SK-N-SH (cell line): ENCODE measurements at regions not wholly inside any gene's neighbourhood (a gene's known extent, or its start where the extent isn't known, plus 50 kb on each side); places are given as distances from the start of the nearest gene placed in this dataset.

Source experiments
- CTCF ChIA-PET: fragments of 300-600, 350-600 bp; formaldehyde crosslinking; extraction: SDS; loops from one replicate; lab custom pipeline; 2021; lab: Yijun Ruan, JAX
- POLR2A ChIA-PET: fragments of 350-600 bp; sonication (Branson Sonifier 250); formaldehyde crosslinking; extraction: SDS; loops from one replicate; lab custom pipeline; 2020; ENCODE audit warnings: antibody characterized with exemption, inconsistent platforms; lab: Yijun Ruan, JAX
- DNase-seq: peaks from one replicate; pipeline ENCODE4 v3.0.0; 2012
- H2AFZ ChIP-seq: fragments of 200-600 bp; sonication (generic); 2 replicates; pipeline ENCODE4 v1.8.1; 2016; ENCODE audit warnings: antibody characterized with exemption, mild to moderate bottlenecking, low read depth
- H3F3A ChIP-seq: fragments of 200-600 bp; sonication (generic); replicated peaks from 2 replicates; pipeline ENCODE3; 2016; ENCODE audit warnings: antibody characterized with exemption, mild to moderate bottlenecking; ENCODE audit not compliant: insufficient read depth
- H3K27ac ChIP-seq, 2 experiments: fragments of 200-500 bp in 1 of 2; fragments of 200-600 bp in 1 of 2; sonication (Bioruptor generic) in 1 of 2; sonication (generic), shearing (Covaris generic) in 1 of 2; 2 replicates each; pipeline versions ENCODE4 v1.5.1 to v1.6.1; 2014 to 2016; ENCODE audit warnings: low read depth in 2 of 2, inconsistent platforms in 1 of 2, low read length in 1 of 2, mild to moderate bottlenecking in 1 of 2, mixed read lengths in 1 of 2
- H3K27me3 ChIP-seq: fragments of 200-600 bp; sonication (generic), shearing (Covaris generic); 2 replicates; pipeline ENCODE4 v1.6.1; 2016; ENCODE audit warnings: mixed run types; ENCODE audit not compliant: insufficient read depth
- H3K36me3 ChIP-seq, 2 experiments: fragments of 200-500 bp in 1 of 2; fragments of 200-600 bp in 1 of 2; sonication (Bioruptor generic) in 1 of 2; sonication (generic) in 1 of 2; replicated peaks in 1 of 2; 2 replicates each; pipeline versions ENCODE3 to v1.5.1; 2014 to 2016; ENCODE audit warnings: low read length in 1 of 2, mild to moderate bottlenecking in 1 of 2; ENCODE audit not compliant: insufficient read depth in 2 of 2, control insufficient read depth in 1 of 2
- H3K4me1 ChIP-seq, 2 experiments: fragments of 200-500 bp in 1 of 2; fragments of 200-600 bp in 1 of 2; sonication (Bioruptor generic) in 1 of 2; sonication (generic), shearing (Covaris generic) in 1 of 2; 2 replicates each; pipeline versions ENCODE4 v1.5.1 to v1.6.1; 2014 to 2016; ENCODE audit warnings: low read depth in 1 of 2, low read length in 1 of 2, mixed run types in 1 of 2; ENCODE audit not compliant: insufficient read depth in 2 of 2, control insufficient read depth in 1 of 2
- H3K4me2 ChIP-seq: fragments of 200-600 bp; sonication (generic), shearing (Covaris generic); 2 replicates; pipeline ENCODE4 v1.6.1; 2017; ENCODE audit warnings: mixed run types
- H3K4me3 ChIP-seq, 2 experiments: fragments of 200-500 bp in 1 of 2; fragments of 200-600 bp in 1 of 2; sonication (Bioruptor generic) in 1 of 2; sonication (generic), shearing (Covaris generic) in 1 of 2; 2 replicates each; pipeline versions ENCODE4 v1.5.1 to v1.8.1; 2014 to 2016; ENCODE audit warnings: low read depth in 2 of 2, inconsistent platforms in 1 of 2, low read length in 1 of 2, mild to moderate bottlenecking in 1 of 2, mixed read lengths in 1 of 2, moderate library complexity in 1 of 2
- H3K79me2 ChIP-seq: fragments of 200-600 bp; sonication (generic); 2 replicates; pipeline ENCODE4 v1.8.1; 2017; ENCODE audit warnings: mild to moderate bottlenecking; ENCODE audit not compliant: insufficient read depth
- H3K9ac ChIP-seq: fragments of 200-600 bp; sonication (generic); 2 replicates; pipeline ENCODE4 v1.6.1; 2017; ENCODE audit warnings: mixed run types
- H3K9me2 ChIP-seq: fragments of 200-600 bp; sonication (generic); 2 replicates; pipeline ENCODE4 v1.6.1; 2017; ENCODE audit warnings: mixed run types
- H3K9me3 ChIP-seq: fragments of 200-600 bp; sonication (generic); 2 replicates; pipeline ENCODE4 v1.6.1; 2017; ENCODE audit warnings: mixed run types, mild to moderate bottlenecking, moderate library complexity
- H4K20me1 ChIP-seq: fragments of 200-600 bp; sonication (generic); 2 replicates; pipeline ENCODE4 v1.6.1; 2017; ENCODE audit warnings: mild to moderate bottlenecking, mixed run types; ENCODE audit not compliant: insufficient read depth
- CHD2 ChIP-seq: fragments of 150-350 bp; IDR thresholded peaks from 2 replicates; pipeline ENCODE4 v1.6.1; 2018; ENCODE audit warnings: low read length; ENCODE audit not compliant: partially characterized antibody
- FOXJ3 ChIP-seq: sonication (generic); formaldehyde crosslinking; IDR thresholded peaks from 2 replicates; pipeline ENCODE4 v1.5.1; 2020; ENCODE audit warnings: mild to moderate bottlenecking, missing genetic modification reagents
- FOXM1 ChIP-seq: IDR thresholded peaks from 2 replicates; pipeline ENCODE4 v1.4.0; 2012; ENCODE audit warnings: low read depth, mild to moderate bottlenecking
- GABPA ChIP-seq: IDR thresholded peaks from 2 replicates; pipeline ENCODE4 v1.4.0; 2012; ENCODE audit warnings: low read depth, mild to moderate bottlenecking
- MEF2A ChIP-seq: IDR thresholded peaks from 2 replicates; pipeline ENCODE4 v1.4.0; 2012; ENCODE audit warnings: low read depth, borderline replicate concordance
- MXI1 ChIP-seq: IDR thresholded peaks from 2 replicates; pipeline ENCODE4 v1.6.1; 2012; ENCODE audit warnings: mild to moderate bottlenecking, low read depth, low read length, improper control_type of control experiment
- NFIC ChIP-seq: IDR thresholded peaks from 2 replicates; pipeline ENCODE4 v1.4.0; 2012; ENCODE audit warnings: borderline replicate concordance
- POLR2AphosphoS5 ChIP-seq: IDR thresholded peaks from 2 replicates; pipeline ENCODE4 v1.6.1; 2012; ENCODE audit warnings: low read depth, low read length
- RFX5 ChIP-seq: IDR thresholded peaks from 2 replicates; pipeline ENCODE4 v1.6.1; 2012; ENCODE audit warnings: mild to moderate bottlenecking, improper control_type of control experiment, low read length
- RXRA ChIP-seq: IDR thresholded peaks from 2 replicates; pipeline ENCODE4 v1.4.0; 2012; ENCODE audit warnings: low read depth, mild to moderate bottlenecking, borderline replicate concordance
- TAF1 ChIP-seq: IDR thresholded peaks from 2 replicates; pipeline ENCODE4 v1.6.1; 2012; ENCODE audit warnings: low read depth, mild to moderate bottlenecking, low read length, moderate library complexity, borderline replicate concordance
- TEAD4 ChIP-seq: IDR thresholded peaks from 2 replicates; pipeline ENCODE4 v1.4.0; 2012; ENCODE audit warnings: mild to moderate bottlenecking, borderline replicate concordance; ENCODE audit not compliant: insufficient read depth
- WGBS: methylation state at CpG from one replicate; pipeline ENCODE4 v1.1.6; 2017; ENCODE audit warnings: low lambda C conversion rate; 5-methylcytosine and 5-hydroxymethylcytosine counted together
- TF ChIP-seq, protein P1 (sequence below): IDR thresholded peaks from 2 replicates; pipeline ENCODE4 v1.6.1; 2012; ENCODE audit warnings: mild to moderate bottlenecking, low read depth, low read length, moderate library complexity
- TF ChIP-seq, protein P2 (sequence below): IDR thresholded peaks from 2 replicates; pipeline ENCODE4 v1.4.0; 2012; ENCODE audit warnings: low read depth, borderline replicate concordance
- TF ChIP-seq, protein P3 (sequence below): IDR thresholded peaks from 2 replicates; pipeline ENCODE4; 2012
- TF ChIP-seq, protein P4 (sequence below): fragments of 200-600 bp; sonication (generic); IDR thresholded peaks from 2 replicates; pipeline ENCODE4 v1.6.1; 2017; ENCODE audit warnings: antibody characterized with exemption, mild to moderate bottlenecking, moderate library complexity

DNA sequence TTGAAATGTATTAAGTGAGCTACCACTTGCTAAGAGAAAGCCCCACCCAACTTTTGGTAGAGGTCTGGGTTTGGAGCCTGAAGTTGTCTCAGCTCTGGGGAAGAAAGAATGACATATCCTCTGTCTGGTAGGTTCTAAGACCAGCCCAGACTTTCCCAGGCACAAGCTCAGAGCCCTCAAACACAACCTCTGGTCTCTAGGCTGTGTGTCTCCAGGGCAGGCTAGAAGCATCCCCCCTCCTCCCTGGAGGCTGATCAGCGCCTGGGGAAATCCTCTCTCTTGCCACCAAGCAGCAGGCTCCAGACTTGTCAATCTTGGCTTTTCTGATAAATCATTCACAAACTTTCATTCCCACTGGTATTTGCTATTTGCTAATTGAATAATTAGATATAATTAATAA lies 226.5 kb upstream of the CST7 start (continued):
- TF ChIP-seq TAF1 (no peak), CHD2 (no peak), MEF2A (no peak), TEAD4 (no peak)
- TF ChIP-seq, protein P1, sequence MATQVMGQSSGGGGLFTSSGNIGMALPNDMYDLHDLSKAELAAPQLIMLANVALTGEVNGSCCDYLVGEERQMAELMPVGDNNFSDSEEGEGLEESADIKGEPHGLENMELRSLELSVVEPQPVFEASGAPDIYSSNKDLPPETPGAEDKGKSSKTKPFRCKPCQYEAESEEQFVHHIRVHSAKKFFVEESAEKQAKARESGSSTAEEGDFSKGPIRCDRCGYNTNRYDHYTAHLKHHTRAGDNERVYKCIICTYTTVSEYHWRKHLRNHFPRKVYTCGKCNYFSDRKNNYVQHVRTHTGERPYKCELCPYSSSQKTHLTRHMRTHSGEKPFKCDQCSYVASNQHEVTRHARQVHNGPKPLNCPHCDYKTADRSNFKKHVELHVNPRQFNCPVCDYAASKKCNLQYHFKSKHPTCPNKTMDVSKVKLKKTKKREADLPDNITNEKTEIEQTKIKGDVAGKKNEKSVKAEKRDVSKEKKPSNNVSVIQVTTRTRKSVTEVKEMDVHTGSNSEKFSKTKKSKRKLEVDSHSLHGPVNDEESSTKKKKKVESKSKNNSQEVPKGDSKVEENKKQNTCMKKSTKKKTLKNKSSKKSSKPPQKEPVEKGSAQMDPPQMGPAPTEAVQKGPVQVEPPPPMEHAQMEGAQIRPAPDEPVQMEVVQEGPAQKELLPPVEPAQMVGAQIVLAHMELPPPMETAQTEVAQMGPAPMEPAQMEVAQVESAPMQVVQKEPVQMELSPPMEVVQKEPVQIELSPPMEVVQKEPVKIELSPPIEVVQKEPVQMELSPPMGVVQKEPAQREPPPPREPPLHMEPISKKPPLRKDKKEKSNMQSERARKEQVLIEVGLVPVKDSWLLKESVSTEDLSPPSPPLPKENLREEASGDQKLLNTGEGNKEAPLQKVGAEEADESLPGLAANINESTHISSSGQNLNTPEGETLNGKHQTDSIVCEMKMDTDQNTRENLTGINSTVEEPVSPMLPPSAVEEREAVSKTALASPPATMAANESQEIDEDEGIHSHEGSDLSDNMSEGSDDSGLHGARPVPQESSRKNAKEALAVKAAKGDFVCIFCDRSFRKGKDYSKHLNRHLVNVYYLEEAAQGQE = no peak

DNA sequence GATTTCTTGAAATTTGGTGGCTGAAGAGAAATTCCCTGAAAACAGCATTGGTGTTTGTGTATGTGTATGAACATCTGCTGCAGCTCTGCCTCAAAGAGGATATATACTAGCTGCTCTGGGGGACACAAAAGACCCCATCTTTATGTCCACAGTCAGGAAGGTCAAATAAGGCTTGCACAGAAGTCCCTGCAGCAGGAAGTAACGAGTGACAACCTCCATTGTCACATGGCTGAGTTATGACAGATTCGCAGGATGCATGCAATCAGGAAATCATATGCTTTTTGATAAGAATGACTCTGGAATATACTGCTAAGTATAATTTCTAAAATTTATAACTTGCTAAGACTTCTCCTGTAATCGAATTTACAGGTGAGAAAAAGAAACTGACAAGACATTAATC lies 225.9 kb upstream of the CST7 start:
- ChIA-PET CTCF (no interaction called here), POLR2A (no interaction called here)
- no peaks in the 10 kb centered on the region; a peak in 1 of 4 replicates for H3K4me1 ChIP-seq
- H3K79me2 ChIP-seq = no peaks in the 10 kb centered on the region
- no peaks in the 10 kb centered on the region for H4K20me1 ChIP-seq
- no peaks in the 10 kb centered on the region for H3K9me3 ChIP-seq
- no peak for DNase-seq
- no peaks in the 10 kb centered on the region for H3K9me2 ChIP-seq
- no peaks in the 10 kb centered on the region for H3K36me3 ChIP-seq
- H3F3A ChIP-seq = no peaks in the 10 kb centered on the region
- H3K4me2 ChIP-seq = no peak overlapping the region
- 20% methylated on average over 3 of the region's 3 CpGs for WGBS
- no peak overlapping the region for H2AFZ ChIP-seq
- TF ChIP-seq, protein P2, sequence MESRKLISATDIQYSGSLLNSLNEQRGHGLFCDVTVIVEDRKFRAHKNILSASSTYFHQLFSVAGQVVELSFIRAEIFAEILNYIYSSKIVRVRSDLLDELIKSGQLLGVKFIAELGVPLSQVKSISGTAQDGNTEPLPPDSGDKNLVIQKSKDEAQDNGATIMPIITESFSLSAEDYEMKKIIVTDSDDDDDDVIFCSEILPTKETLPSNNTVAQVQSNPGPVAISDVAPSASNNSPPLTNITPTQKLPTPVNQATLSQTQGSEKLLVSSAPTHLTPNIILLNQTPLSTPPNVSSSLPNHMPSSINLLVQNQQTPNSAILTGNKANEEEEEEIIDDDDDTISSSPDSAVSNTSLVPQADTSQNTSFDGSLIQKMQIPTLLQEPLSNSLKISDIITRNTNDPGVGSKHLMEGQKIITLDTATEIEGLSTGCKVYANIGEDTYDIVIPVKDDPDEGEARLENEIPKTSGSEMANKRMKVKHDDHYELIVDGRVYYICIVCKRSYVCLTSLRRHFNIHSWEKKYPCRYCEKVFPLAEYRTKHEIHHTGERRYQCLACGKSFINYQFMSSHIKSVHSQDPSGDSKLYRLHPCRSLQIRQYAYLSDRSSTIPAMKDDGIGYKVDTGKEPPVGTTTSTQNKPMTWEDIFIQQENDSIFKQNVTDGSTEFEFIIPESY = no peak
- no peak for TF ChIP-seq CHD2
- TF ChIP-seq RFX5 = no peak
- TF ChIP-seq MXI1 = no peak
- TF ChIP-seq FOXJ3 (CRISPR knock-in tag) = no peak
- TF ChIP-seq FOXM1 = no peak
- no peak for TF ChIP-seq RXRA
- TF ChIP-seq, protein P3, sequence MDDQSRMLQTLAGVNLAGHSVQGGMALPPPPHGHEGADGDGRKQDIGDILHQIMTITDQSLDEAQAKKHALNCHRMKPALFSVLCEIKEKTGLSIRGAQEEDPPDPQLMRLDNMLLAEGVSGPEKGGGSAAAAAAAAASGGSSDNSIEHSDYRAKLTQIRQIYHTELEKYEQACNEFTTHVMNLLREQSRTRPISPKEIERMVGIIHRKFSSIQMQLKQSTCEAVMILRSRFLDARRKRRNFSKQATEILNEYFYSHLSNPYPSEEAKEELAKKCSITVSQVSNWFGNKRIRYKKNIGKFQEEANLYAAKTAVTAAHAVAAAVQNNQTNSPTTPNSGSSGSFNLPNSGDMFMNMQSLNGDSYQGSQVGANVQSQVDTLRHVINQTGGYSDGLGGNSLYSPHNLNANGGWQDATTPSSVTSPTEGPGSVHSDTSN = no peak
- no peak for TF ChIP-seq NFIC
- no peak for TF ChIP-seq TAF1
- no peak for TF ChIP-seq POLR2AphosphoS5
- TF ChIP-seq, protein P4, sequence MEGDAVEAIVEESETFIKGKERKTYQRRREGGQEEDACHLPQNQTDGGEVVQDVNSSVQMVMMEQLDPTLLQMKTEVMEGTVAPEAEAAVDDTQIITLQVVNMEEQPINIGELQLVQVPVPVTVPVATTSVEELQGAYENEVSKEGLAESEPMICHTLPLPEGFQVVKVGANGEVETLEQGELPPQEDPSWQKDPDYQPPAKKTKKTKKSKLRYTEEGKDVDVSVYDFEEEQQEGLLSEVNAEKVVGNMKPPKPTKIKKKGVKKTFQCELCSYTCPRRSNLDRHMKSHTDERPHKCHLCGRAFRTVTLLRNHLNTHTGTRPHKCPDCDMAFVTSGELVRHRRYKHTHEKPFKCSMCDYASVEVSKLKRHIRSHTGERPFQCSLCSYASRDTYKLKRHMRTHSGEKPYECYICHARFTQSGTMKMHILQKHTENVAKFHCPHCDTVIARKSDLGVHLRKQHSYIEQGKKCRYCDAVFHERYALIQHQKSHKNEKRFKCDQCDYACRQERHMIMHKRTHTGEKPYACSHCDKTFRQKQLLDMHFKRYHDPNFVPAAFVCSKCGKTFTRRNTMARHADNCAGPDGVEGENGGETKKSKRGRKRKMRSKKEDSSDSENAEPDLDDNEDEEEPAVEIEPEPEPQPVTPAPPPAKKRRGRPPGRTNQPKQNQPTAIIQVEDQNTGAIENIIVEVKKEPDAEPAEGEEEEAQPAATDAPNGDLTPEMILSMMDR = no peak
- no peak for TF ChIP-seq GABPA
- no peak overlapping the region for H3K9ac ChIP-seq
- no peak overlapping the region for H3K27ac ChIP-seq
- no peaks in the 10 kb centered on the region; the same call in 1 of the 2 replicates for H3K27me3 ChIP-seq
- no peak overlapping the region for H3K4me3 ChIP-seq
